Skeletal muscle cell (primary cell): ENCODE measurements at regions not wholly inside any gene's neighbourhood (a gene's known extent, or its start where the extent isn't known, plus 50 kb on each side); places are given as distances from the start of the nearest gene placed in this dataset.
"Not testable (repeated sequence)": the region's sequence is repeated elsewhere in the genome, so short reads cannot be mapped to it uniquely, and the experiment has no call there.

ENCODE experiments used
- DNase-seq: peaks from one replicate; pipeline ENCODE4 v3.0.0-alpha.2; 2010; ENCODE audit warnings: low read depth
- H3K4me3 ChIP-seq: 2 replicates; pipeline ENCODE4 v1.5.1; 2011; ENCODE audit warnings: low read depth, mild to moderate bottlenecking, control low read depth, low read length, moderate library complexity

- peak; percentile 88 for DNase-seq
- H3K4me3 ChIP-seq: no peak overlapping the region
Observed at GRCh38 chr3:64440498-64440897, 215.2 kb upstream of the PRICKLE2 start.

DNA sequence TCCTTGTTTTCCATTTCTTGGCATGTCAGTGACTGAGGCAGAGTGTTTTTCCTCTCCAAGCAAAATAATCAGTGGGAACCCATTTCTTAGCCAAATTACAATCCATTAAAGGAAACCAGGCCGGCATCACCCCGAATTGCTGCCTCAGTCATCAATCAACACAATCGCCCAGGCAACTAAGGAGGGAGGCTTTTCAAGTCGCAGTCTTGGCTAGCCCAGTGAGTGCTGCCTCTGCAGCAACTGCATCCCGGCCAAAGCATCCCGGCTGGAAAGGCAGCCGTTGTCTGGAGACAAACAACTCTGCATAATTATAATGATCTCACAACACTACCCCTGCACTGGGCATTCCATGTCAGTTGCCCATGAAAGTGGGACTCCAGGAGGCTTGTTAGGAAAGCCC lies 213.5 kb upstream of the PRICKLE2 start:
- no peak overlapping the region for H3K4me3 ChIP-seq
- DNase-seq: no peak

DNA sequence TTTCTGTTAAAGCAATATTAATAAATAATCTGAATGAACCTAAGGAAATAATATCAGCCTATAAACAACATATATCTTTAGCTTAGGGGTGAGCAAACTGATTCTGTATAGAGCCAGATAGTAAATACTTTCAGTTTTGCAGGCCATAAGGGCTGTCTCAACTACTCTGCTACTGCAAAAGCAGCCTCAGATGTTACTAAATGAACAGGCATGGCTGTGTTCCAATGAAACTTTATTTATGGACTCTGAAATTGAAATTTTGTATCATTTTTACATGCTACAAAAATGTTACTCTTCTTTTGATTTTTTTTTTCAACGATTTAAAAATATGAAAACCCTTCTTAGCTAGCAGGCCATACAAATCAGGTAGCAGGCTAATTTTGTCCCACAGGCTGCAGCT lies 212.8 kb upstream of the PRICKLE2 start:
- DNase-seq: no peak
- no peak overlapping the region for H3K4me3 ChIP-seq

DNA sequence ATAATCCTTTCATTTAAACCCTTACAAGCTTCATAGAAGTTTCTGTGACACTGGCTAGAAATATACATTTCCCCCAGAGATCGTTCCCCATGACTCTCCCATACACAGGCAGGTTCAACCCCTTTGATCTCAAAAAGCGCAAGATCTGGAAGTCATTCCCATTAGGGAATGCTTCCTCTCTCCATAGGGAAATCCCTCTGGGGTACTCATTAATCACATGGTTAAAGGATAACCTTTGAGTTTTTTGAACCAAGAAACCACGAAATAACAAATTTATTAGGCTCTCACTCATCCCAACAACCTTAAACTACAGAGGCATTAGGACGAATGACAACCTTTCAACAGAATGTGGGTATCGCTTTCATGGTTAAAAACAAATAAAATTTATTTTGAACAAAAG lies 211.9 kb upstream of the PRICKLE2 start:
- H3K4me3 ChIP-seq: no peak overlapping the region
- no peak for DNase-seq

DNA sequence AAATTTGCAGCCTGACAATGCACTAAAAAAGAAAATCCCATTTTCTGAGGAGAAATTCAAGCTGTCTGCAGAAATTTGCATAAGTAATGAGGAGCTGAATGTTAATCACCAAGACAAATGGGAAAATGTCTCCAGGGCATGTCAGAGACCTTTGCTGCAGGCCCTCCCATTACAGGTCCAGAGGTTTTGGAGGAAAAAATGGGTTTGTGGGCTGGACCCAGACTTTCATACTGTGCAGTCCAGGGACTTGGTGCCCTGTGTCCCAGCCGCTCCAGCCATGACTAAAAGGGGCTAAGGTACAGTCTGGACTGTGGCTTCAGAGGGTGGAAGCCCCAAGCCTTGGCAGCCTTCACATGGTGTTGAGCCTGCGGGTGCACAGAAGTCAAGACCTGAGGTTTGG lies 209.8 kb upstream of the PRICKLE2 start:
- DNase-seq, H3K4me3 ChIP-seq: not testable (repeated sequence)

DNA sequence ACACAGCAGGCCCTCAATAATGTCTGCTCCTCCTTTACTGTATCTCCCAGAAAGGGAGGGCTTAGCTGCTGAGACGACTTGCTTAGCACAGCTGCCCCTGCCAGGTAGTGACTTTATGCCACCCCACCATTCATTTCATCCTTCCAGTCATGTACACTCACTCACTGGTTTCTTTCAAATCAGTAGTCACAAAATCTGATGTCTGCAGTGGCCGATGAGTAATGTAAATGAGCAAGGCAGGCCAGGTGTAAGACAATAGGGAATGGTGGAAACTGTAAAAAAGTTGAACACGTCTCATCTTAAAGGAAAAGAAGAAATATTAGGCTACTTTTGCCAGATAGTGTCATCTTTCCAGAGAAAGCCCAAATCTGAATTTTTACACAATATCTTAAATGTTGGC lies 207.6 kb upstream of the PRICKLE2 start:
- H3K4me3 ChIP-seq: no peak overlapping the region
- no peak for DNase-seq

DNA sequence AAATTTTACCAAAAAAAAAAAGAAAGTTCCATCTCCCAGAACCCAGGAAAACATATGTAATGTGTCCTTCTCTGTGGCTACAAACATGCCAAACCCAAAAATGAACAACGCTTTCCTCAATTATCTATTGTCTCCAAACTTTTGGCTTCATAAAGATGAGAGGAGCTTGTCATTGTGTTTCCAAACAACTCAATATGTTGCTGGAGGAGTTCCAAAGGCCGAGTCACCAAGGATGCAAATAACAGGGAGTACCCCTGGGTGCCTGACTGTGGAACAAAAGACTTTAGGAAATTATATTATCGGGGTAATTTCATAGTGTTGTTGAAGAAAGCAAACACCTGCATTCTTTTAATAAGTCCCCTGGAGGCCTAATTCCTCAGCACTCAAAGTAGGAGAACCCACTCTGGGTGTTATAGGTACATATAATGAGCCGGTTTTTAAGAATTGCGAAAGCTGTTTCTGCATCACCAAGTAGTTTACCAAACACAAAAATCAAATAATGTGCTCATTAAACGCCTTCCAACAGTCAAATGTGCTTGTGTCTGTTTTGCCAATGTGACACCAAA lies 206.3 kb upstream of the PRICKLE2 start:
- DNase-seq: no peak
- H3K4me3 ChIP-seq: no peak overlapping the region

DNA sequence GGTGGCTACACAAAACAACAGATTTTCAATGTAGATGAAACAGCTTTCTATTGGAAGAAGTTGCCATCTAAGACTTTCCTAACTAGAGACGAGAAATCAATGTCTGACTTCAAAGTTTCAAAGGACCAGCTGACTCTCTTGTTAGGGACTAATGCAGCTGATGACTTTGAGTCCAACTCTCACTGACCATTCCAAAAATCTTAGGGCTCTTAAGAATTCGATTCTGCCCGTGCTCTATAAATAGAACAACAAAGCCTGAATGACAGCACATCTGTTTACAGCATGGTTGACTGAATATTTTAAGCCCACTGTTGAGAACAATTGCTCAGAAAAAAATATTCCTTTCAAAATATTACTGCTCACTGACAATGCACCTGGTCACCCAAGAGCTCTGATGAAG lies 202.4 kb upstream of the PRICKLE2 start:
- H3K4me3 ChIP-seq: no peak overlapping the region
- no peak for DNase-seq

- no peak overlapping the region for H3K4me3 ChIP-seq
- DNase-seq: no peak
Observed at GRCh38 chr3:64426551-64426950, 201.3 kb upstream of the PRICKLE2 start.

DNA sequence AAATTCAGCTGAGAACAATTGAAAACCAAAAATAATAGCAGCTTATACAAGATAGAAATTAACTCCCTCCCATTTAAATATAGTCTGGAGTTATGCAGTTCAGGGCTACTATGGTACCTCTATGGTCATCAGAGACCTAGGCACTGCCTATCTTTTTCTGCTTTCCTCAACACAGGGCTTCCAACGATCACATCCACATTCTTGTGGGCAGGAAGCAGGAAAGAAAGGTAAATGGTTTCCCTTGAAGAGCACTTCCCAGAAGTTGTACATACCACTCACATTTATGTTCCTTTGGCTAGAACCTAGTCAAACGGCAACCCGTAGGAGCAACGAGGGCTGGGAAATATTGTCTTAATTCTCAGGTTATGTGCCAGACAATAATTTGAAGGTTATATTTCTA lies 197.7 kb upstream of the PRICKLE2 start:
- no peak overlapping the region for H3K4me3 ChIP-seq
- DNase-seq: no peak

- DNase-seq: no peak
- no peak overlapping the region for H3K4me3 ChIP-seq
Observed at GRCh38 chr3:64422192-64422591, 196.9 kb upstream of the PRICKLE2 start.

GRCh38 chr3:64417816-64418215 lies 192.6 kb upstream of the PRICKLE2 start:
- H3K4me3 ChIP-seq: no peak overlapping the region
- DNase-seq: no peak

- H3K4me3 ChIP-seq: no peak overlapping the region
- no peak for DNase-seq
Observed at GRCh38 chr3:64414043-64414442, 188.8 kb upstream of the PRICKLE2 start.

GRCh38 chr3:64411101-64411500 lies 185.8 kb upstream of the PRICKLE2 start:
- no peak for DNase-seq
- no peak overlapping the region for H3K4me3 ChIP-seq

GRCh38 chr3:64410226-64410625 lies 185.0 kb upstream of the PRICKLE2 start:
- DNase-seq: no peak
- H3K4me3 ChIP-seq: no peak overlapping the region

- no peak overlapping the region for H3K4me3 ChIP-seq
- DNase-seq: no peak
Observed at GRCh38 chr3:64408770-64409169, 183.5 kb upstream of the PRICKLE2 start.

- H3K4me3 ChIP-seq: no peak overlapping the region
- DNase-seq: no peak
Observed at GRCh38 chr3:64406271-64406670, 181.0 kb upstream of the PRICKLE2 start.

GRCh38 chr3:64405211-64405835 lies 180.1 kb upstream of the PRICKLE2 start:
- DNase-seq: no peak
- no peak overlapping the region for H3K4me3 ChIP-seq

GRCh38 chr3:64400706-64401105 lies 175.4 kb upstream of the PRICKLE2 start:
- no peak overlapping the region for H3K4me3 ChIP-seq
- DNase-seq: no peak

GRCh38 chr3:64399205-64399800 lies 174.0 kb upstream of the PRICKLE2 start:
- no peak overlapping the region for H3K4me3 ChIP-seq
- no peak for DNase-seq

GRCh38 chr3:64398476-64398875 lies 173.2 kb upstream of the PRICKLE2 start:
- no peak for DNase-seq
- no peak overlapping the region for H3K4me3 ChIP-seq
